Large intestine (tissue), 3 donors: ENCODE measurements at regions not wholly inside any gene's neighbourhood (a gene's known extent, or its start where the extent isn't known, plus 50 kb on each side); places are given as distances from the start of the nearest gene placed in this dataset.

ENCODE experiments used
- DNase-seq, 2 donors: peaks; one replicate each; pipeline versions ENCODE4 v3.0.0 to v3.0.0-alpha.2; 2013
- H3K27ac ChIP-seq: one replicate; pipeline ENCODE4 v1.5.1; 2013; ENCODE audit warnings: low read length
- H3K27me3 ChIP-seq: 2 replicates; pipeline ENCODE4 v1.6.1; 2013; ENCODE audit warnings: low read length; ENCODE audit not compliant: control insufficient read depth, insufficient read depth
- H3K36me3 ChIP-seq: 2 replicates; pipeline ENCODE4 v1.6.1; 2013; ENCODE audit warnings: low read length; ENCODE audit not compliant: control insufficient read depth, insufficient read depth
- H3K4me1 ChIP-seq: one replicate; pipeline ENCODE4 v1.6.1; 2013; ENCODE audit warnings: low read length; ENCODE audit not compliant: control insufficient read depth, insufficient read depth
- H3K4me3 ChIP-seq: one replicate; pipeline ENCODE4 v1.5.1; 2013; ENCODE audit warnings: low read length
- H3K9me3 ChIP-seq: one replicate; pipeline ENCODE4 v1.6.1; 2013; ENCODE audit warnings: mild to moderate bottlenecking, low read depth, low read length, moderate library complexity; ENCODE audit not compliant: control insufficient read depth
- WGBS: methylation state at CpG from one replicate; pipeline ENCODE4 v1.1.5; 2013; ENCODE audit warnings: low lambda C conversion rate; ENCODE audit not compliant: insufficient coverage; 5-methylcytosine and 5-hydroxymethylcytosine counted together

DNA sequence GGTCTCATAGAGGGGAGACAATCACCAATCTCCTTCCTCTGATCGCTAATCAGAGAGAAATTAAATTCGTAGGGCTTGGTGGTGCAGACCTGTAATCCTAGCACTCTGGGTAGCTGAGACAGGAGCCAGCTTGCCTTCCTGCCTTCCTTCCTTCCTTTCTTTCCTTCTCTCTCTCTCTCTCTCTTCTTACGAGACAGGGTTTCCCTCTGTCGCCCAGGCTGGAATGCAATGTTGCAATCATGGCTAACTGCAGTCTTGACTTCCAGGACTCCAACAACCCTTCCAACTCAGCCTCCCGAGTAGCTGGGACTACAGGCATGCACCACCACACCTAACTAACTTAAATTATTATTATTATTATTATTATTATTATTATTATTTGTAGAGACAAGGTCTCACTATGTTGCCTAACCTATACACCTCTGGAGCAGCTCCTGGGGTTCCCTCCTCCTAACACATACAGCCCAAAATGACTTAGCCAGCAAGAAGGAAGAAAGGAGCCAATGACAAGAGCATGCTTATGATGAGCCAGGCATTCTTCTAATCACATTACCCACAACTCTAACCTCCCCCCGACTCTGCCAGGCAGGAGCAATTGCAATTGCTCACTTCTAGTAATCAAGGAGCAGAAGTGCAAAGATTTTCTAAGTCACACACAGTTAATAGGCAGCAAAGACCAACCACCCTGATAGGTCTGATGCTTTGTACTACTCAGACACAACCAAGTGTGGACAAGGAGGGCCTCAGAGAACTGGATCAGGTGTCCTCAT lies 105.4 kb upstream of the F3 start:
- no peak overlapping the region for H3K27ac ChIP-seq
- WGBS = 100% methylated on average over 1 of the region's 6 CpGs
- H3K4me1 ChIP-seq = peaks cover 19% of the 10 kb centered on the region
- no peak for DNase-seq
- H3K9me3 ChIP-seq = no peaks in the 10 kb centered on the region
- H3K27me3 ChIP-seq = no peaks in the 10 kb centered on the region
- H3K36me3 ChIP-seq = no peaks in the 10 kb centered on the region
- H3K4me3 ChIP-seq = no peak overlapping the region

DNA sequence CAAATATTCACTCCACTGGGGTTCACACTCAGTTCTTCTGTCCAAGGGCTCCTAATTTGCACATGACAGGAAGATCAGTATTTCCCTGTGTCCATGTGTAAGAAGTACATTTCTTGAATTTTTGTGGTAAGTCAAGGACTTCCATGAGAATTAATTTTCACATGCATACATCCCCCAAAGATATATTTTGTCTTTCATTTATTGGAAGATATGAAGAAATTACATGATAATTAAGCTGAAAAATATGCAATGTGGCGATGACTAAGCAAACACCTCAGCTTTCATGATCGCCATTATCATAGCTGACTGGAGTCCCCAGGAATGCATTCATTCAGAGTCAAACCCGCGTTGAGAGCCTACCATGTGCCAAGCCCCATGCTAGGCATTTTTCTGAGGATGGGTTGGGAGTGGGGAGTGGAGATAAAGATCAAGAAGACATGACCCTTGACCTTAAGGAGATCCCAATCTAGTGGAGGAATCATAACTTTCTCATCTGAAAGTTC lies 104.6 kb upstream of the F3 start:
- Histone ChIP-seq H3K27ac (no peak overlapping the region), H3K4me1 (peaks cover 21% of the 10 kb centered on the region), H3K27me3 (no peaks in the 10 kb centered on the region), H3K36me3 (no peaks in the 10 kb centered on the region), H3K9me3 (no peaks in the 10 kb centered on the region), H3K4me3 (no peak overlapping the region)
- WGBS = no CpG with 5 or more reads among the region's 4 CpGs
- no peak for DNase-seq

DNA sequence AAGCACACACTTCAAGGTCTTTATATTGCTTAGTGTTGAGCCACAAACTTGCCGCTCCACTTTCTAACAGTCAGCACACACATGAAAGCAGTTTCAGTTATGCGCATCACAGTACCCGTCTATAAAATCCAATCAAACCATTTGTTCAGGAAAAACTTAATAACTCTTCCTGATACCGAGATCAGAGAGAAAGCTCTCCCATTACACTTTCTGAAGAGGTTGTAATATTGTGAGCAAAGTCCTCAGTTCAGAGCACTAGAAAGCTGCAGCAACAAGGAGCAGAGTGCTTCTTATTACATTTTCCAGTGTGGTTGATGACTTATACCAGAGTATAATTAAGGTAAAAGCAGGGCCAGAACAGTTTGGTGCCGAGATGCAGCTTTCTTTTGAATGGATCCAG lies 102.8 kb upstream of the F3 start:
- peaks cover 21% of the 10 kb centered on the region for H3K4me1 ChIP-seq
- WGBS = no CpG with 5 or more reads among the region's 5 CpGs
- DNase-seq = peak in 1 of 2 donors; percentile 59
- no peaks in the 10 kb centered on the region for H3K27me3 ChIP-seq
- H3K4me3 ChIP-seq = no peak overlapping the region
- peak overlapping the region; percentile 57 for H3K27ac ChIP-seq
- H3K9me3 ChIP-seq = no peaks in the 10 kb centered on the region
- no peaks in the 10 kb centered on the region for H3K36me3 ChIP-seq

DNA sequence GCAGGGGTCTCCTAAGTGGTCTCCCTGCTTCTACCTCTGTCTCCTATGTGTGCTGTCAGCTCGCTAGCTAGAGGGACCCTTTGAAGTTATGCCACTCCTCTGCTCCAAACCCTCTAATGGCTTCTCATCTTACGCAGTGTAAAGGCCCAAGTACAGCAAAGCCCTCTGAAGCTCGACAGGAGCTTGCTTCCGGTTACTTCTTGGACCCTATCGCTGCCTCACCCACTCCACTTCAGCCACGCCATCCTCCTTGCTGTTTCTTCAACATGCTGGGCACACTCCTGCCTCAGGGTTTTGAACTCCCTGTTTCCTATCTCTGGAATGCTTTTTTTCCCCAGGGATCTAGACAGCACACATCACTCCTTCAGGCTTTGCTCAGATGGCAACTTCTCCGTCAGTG lies 102.3 kb upstream of the F3 start:
- H3K4me3 ChIP-seq = no peak overlapping the region
- no peaks in the 10 kb centered on the region for H3K36me3 ChIP-seq
- peak overlapping the region; percentile 57 for H3K27ac ChIP-seq
- H3K9me3 ChIP-seq = no peaks in the 10 kb centered on the region
- 77% methylated on average over 3 of the region's 7 CpGs for WGBS
- no peak for DNase-seq
- no peaks in the 10 kb centered on the region for H3K27me3 ChIP-seq
- H3K4me1 ChIP-seq = peaks cover 21% of the 10 kb centered on the region

DNA sequence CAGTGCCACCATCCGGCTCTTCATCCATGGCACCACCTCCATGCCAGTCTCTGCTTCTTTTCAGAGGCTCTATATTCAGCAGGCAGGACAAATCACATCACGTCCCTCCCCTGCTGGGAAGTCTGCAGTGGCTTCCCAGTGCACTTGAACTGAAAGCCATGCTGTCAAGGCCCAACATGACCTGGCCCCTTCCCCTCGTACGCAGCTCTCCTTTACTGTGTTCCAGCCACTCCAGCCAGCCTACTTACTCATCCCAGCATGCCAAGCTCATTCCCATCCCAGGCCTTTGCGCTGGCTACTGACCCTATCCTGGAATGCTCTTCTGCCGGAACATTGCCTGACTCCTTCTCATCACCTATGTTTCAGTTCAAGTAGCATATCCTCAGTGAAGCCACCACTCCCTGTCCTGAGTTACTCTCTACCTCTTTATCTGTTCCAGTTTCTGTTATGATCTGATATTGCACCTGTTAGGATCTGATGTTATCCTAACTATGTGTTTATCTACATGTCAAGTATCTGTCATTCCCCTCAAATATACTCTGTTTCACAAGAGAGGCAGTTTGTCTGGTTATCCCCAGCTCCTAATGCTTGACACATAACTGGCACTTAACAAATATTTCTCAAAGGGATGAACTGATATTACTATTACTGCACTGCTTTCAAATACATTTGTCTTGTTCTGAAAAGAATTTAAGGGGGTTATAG lies 101.2 kb upstream of the F3 start:
- Histone ChIP-seq H3K36me3 (no peaks in the 10 kb centered on the region), H3K27me3 (no peaks in the 10 kb centered on the region), H3K4me3 (no peak overlapping the region), H3K4me1 (peaks cover 21% of the 10 kb centered on the region), H3K9me3 (no peaks in the 10 kb centered on the region), H3K27ac (no peak overlapping the region)
- no peak for DNase-seq
- no CpG with 5 or more reads among the region's 6 CpGs for WGBS

DNA sequence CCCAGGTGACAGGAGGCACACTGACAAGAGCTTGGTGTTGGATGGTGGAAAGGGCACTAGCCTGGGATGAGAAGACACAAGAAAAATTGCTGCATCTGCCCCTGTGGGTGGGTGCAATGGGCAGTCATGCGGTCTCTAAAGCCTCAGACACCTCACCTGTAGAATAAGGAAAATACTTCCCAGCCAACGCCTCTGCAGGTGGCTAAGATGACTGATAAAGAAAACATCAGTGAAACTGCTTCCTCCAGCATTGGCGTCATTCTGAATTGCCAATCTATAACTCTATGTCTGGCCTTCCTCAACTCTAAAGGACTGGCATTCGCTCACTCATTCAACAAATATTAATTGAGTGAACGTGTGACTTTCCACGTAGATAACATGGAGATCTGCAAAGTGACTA lies 100.4 kb upstream of the F3 start:
- WGBS = no CpG with 5 or more reads among the region's 6 CpGs
- H3K4me3 ChIP-seq = no peak overlapping the region
- no peak overlapping the region for H3K27ac ChIP-seq
- no peak for DNase-seq
- no peaks in the 10 kb centered on the region for H3K27me3 ChIP-seq
- no peaks in the 10 kb centered on the region for H3K9me3 ChIP-seq
- peaks cover 21% of the 10 kb centered on the region for H3K4me1 ChIP-seq
- no peaks in the 10 kb centered on the region for H3K36me3 ChIP-seq

DNA sequence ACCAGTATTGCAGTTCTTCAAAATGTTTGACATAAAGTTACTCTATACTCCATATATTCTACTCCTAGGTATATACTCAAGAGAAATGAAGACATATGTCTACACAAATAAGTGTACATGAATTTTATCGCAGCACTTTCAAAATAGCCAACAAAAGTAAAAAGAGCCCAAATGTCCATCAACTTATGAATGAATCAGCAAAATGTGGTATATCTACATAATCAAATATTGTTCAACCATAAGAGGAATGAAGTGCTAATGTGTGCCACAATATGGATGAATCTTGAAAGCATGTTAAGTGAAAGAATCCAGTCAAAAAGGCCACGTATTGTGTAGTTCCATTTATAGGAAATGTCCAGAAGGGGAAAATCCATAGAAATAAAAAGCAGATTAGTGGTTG lies 98.6 kb upstream of the F3 start:
- WGBS = 100% methylated on average over 1 of the region's 2 CpGs
- Histone ChIP-seq H3K36me3 (no peaks in the 10 kb centered on the region), H3K27ac (no peak overlapping the region), H3K9me3 (no peaks in the 10 kb centered on the region), H3K4me3 (no peak overlapping the region), H3K4me1 (peaks cover 21% of the 10 kb centered on the region), H3K27me3 (no peaks in the 10 kb centered on the region)
- no peak for DNase-seq

DNA sequence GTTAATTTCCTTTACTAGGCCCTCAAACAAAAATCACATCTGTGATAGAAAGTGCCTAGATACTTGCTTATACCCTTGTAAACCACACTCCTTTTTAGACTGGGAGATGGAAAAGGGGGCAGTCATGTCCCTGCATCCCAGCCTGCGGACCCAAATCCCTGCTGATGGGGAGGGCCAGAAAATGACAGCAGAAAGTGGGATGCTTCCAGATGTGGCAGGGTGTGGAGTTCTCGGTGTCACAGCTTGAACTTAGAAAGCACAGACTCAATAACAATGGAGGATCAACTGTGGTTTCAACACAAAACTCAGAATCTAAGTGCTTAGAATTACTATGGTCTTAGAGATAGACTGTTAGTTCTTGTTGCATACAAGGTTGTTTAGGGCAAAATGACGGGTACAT lies 95.6 kb upstream of the F3 start:
- Histone ChIP-seq H3K9me3 (no peaks in the 10 kb centered on the region), H3K27ac (no peak overlapping the region), H3K36me3 (no peaks in the 10 kb centered on the region), H3K27me3 (no peaks in the 10 kb centered on the region), H3K4me1 (peaks cover 3% of the 10 kb centered on the region), H3K4me3 (no peak overlapping the region)
- WGBS = 100% methylated on average over 1 of the region's 3 CpGs
- DNase-seq = no peak

DNA sequence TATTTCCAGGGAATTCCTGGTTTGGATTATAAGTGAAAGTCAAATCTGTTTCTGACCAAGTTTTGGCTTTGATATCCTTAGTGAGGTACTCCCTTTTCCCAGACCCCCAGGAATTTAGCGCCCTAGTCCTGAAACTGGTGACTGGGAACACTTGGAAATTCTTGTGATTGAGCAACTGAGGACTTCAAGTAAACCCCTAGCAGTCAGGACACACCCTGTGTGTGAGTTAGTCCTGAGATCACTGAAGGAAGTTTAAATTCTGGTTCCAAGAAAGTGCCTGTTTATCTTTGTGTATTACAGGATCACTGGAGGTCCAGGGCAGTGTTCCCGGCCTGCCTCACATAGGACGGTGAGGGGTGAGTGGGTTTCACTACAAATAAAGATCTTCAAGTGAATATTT lies 95.1 kb upstream of the F3 start:
- 30% methylated on average over 1 of the region's 3 CpGs for WGBS
- H3K4me3 ChIP-seq = no peak overlapping the region
- DNase-seq = no peak
- H3K27ac ChIP-seq = no peak overlapping the region
- H3K9me3 ChIP-seq = no peaks in the 10 kb centered on the region
- H3K36me3 ChIP-seq = no peaks in the 10 kb centered on the region
- H3K27me3 ChIP-seq = no peaks in the 10 kb centered on the region
- H3K4me1 ChIP-seq = peaks cover under 1% of the 10 kb centered on the region

DNA sequence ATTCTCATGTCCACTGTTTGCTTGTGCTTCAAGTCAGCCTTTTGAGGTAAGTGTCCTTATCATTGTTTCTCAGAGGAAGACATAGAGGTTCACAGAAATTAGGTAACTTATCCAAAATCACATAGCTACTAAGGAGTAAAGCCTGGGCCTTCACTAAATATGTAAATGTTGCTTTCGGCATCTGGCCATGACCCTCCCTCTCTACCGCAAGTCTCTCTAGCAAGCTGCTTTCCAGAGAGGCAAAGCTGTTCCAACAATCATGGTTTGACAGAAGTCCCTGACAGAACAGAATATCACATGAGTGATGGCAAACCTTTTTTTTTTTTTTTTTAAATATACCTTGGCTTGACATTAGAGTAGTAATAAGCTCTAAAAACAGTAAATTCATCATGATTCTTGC lies 94.5 kb upstream of the F3 start:
- no peaks in the 10 kb centered on the region for H3K9me3 ChIP-seq
- H3K4me3 ChIP-seq = no peak overlapping the region
- no CpG with 5 or more reads among the region's 2 CpGs for WGBS
- H3K36me3 ChIP-seq = no peaks in the 10 kb centered on the region
- DNase-seq = no peak
- H3K27ac ChIP-seq = no peak overlapping the region
- no peaks in the 10 kb centered on the region for H3K4me1 ChIP-seq
- no peaks in the 10 kb centered on the region for H3K27me3 ChIP-seq
